ENCODE measurements at regions not wholly inside any gene's neighbourhood (a gene's known extent, or its start where the extent isn't known, plus 50 kb on each side); places are given as distances from the start of the nearest gene placed in this dataset.

DNA sequence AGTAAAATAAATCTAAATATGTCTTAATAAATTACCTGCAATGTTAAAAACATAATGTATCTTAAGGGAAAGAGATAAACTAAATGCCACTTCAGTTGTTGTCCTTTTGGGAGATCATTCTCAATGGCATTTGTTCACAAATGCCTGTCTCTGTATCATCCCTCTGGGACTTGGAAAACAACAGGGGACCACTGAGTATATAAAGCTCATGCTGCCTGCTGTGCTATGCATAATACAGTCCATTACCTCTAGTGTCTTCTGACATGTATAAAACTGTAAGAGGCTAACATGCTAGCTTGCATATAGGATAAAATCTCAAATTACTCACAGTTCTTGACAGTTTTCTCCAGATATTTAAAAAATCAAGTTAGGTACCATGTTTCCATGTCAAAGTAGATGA, 503.9 kb downstream of the PDHA2 start:
- no peak for DNase-seq
- no peak overlapping the region for H3K23ac ChIP-seq (ENCODE audit: low read length)
- H3K27ac ChIP-seq (ENCODE audit: low read depth, low read length) = no peak overlapping the region
- H3K18ac ChIP-seq (ENCODE audit: low read length) = no peak overlapping the region
- no peaks in the 10 kb centered on the region for H3K4me1 ChIP-seq (ENCODE audit: control insufficient read depth in 1 of 2, insufficient read depth in 2 of 2, low read length in 2 of 2)
- no peak overlapping the region for H2BK120ac ChIP-seq (ENCODE audit: insufficient read depth, low read length, poor library complexity)
- no peaks in the 10 kb centered on the region for H3K79me2 ChIP-seq (ENCODE audit: control insufficient read depth, insufficient read depth, low read length, poor library complexity)
- no peak overlapping the region for H2BK5ac ChIP-seq (ENCODE audit: low read depth, low read length, poor library complexity)
- no peak overlapping the region for H3K9ac ChIP-seq (ENCODE audit: low read length)
- H3K4me3 ChIP-seq (ENCODE audit: low read depth, low read length) = no peak overlapping the region
- no peak overlapping the region for H2AFZ ChIP-seq (ENCODE audit: insufficient read depth, low read length, poor library complexity)
- H3K27me3 ChIP-seq (ENCODE audit: insufficient read depth, low read length) = no peaks in the 10 kb centered on the region
- H3K79me1 ChIP-seq (ENCODE audit: low read length) = no peaks in the 10 kb centered on the region
- no peak overlapping the region for H3K4ac ChIP-seq (ENCODE audit: low read depth, low read length)
- no peaks in the 10 kb centered on the region for H3K9me3 ChIP-seq (ENCODE audit: insufficient read depth, low read depth, low read length)
- no peaks in the 10 kb centered on the region for H3K36me3 ChIP-seq (ENCODE audit: control insufficient read depth in 1 of 2, insufficient read depth in 2 of 2, low read length in 2 of 2)
- H4K12ac ChIP-seq (ENCODE audit: low read depth, low read length) = no peak overlapping the region
- no peak overlapping the region for H3K14ac ChIP-seq (ENCODE audit: low read length)
- no peak overlapping the region for H2AK5ac ChIP-seq (ENCODE audit: low read length)
- no peak overlapping the region for H2BK12ac ChIP-seq (ENCODE audit: low read length)
- H4K8ac ChIP-seq (ENCODE audit: low read depth, low read length) = no peak overlapping the region
- no peak overlapping the region for H3K4me2 ChIP-seq (ENCODE audit: low read length)
- no peak overlapping the region for H4K91ac ChIP-seq (ENCODE audit: low read depth, low read length)

DNA sequence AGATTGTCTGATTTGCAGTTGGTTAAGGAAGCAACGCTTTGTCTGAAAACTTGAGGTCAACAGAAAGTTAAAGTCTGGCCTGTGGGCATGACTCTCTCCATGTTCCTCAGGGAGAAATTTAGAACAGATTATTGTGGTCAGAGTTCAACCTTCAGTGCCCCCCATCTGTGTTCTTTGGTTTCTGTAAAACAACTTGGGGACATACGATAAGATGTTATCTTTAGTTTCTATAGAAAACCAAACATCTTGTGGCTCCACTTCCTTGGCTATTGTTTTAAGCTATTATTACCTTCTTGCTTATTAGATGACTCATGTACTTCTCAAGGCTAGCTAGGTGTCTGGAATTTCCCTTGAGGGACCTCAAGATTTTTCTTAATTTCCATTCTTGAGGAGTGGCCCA, 507.7 kb downstream of the PDHA2 start:
- Histone ChIP-seq H3K4ac (ENCODE audit: low read depth, low read length) (no peak overlapping the region), H2AK5ac (ENCODE audit: low read length) (no peak overlapping the region), H3K27me3 (ENCODE audit: insufficient read depth, low read length) (no peaks in the 10 kb centered on the region), H3K14ac (ENCODE audit: low read length) (no peak overlapping the region), H3K4me2 (ENCODE audit: low read length) (no peak overlapping the region), H2BK120ac (ENCODE audit: insufficient read depth, low read length, poor library complexity) (no peak overlapping the region), H4K91ac (ENCODE audit: low read depth, low read length) (no peak overlapping the region), H4K8ac (ENCODE audit: low read depth, low read length) (no peak overlapping the region), H3K18ac (ENCODE audit: low read length) (no peak overlapping the region), H3K23ac (ENCODE audit: low read length) (no peak overlapping the region), H3K4me1 (ENCODE audit: control insufficient read depth in 1 of 2, insufficient read depth in 2 of 2, low read length in 2 of 2) (no peaks in the 10 kb centered on the region), H2BK5ac (ENCODE audit: low read depth, low read length, poor library complexity) (no peak overlapping the region), H3K9me3 (ENCODE audit: insufficient read depth, low read depth, low read length) (no peaks in the 10 kb centered on the region), H3K79me1 (ENCODE audit: low read length) (no peaks in the 10 kb centered on the region), H2AFZ (ENCODE audit: insufficient read depth, low read length, poor library complexity) (no peak overlapping the region), H3K79me2 (ENCODE audit: control insufficient read depth, insufficient read depth, low read length, poor library complexity) (no peaks in the 10 kb centered on the region), H2BK12ac (ENCODE audit: low read length) (no peak overlapping the region), H3K9ac (ENCODE audit: low read length) (no peak overlapping the region), H3K36me3 (ENCODE audit: control insufficient read depth in 1 of 2, insufficient read depth in 2 of 2, low read length in 2 of 2) (no peaks in the 10 kb centered on the region), H3K4me3 (ENCODE audit: low read depth, low read length) (no peak overlapping the region), H4K12ac (ENCODE audit: low read depth, low read length) (no peak overlapping the region), H3K27ac (ENCODE audit: low read depth, low read length) (no peak overlapping the region)
- no peak for DNase-seq
- no CpG with 5 or more reads among the region's 2 CpGs for WGBS (ENCODE audit: extremely low coverage, insufficient coverage, insufficient read length)

DNA sequence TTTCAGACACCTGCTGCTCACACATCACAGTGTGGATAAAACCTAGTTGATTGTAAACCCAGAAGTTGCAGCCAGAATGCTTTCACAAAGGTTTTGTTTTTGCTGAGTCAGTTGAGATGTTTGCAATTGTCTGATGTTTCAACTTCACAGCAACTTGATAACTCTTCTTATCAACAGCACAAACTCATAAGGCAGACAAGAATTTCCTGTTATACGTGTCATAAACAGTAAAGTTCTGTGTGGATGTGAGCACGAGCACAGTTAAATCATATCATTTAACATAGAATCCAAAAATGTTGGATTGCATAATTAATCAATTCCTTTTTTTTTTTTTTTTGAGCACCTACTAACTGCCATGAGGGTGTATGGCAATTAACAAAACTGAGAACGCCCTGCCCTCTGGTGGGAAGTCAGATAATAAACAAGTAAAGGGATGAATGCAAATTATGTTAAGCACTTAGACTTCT, 512.2 kb downstream of the PDHA2 start:
- no peak overlapping the region for H4K91ac ChIP-seq (ENCODE audit: low read depth, low read length)
- H3K9me3 ChIP-seq (ENCODE audit: insufficient read depth, low read depth, low read length) = no peaks in the 10 kb centered on the region
- H3K79me2 ChIP-seq (ENCODE audit: control insufficient read depth, insufficient read depth, low read length, poor library complexity) = no peaks in the 10 kb centered on the region
- H3K23ac ChIP-seq (ENCODE audit: low read length) = no peak overlapping the region
- H3K18ac ChIP-seq (ENCODE audit: low read length) = no peak overlapping the region
- no peaks in the 10 kb centered on the region for H3K4me1 ChIP-seq (ENCODE audit: control insufficient read depth in 1 of 2, insufficient read depth in 2 of 2, low read length in 2 of 2)
- no peak overlapping the region for H3K27ac ChIP-seq (ENCODE audit: low read depth, low read length)
- H3K27me3 ChIP-seq (ENCODE audit: insufficient read depth, low read length) = no peaks in the 10 kb centered on the region
- no peak overlapping the region for H2AFZ ChIP-seq (ENCODE audit: insufficient read depth, low read length, poor library complexity)
- H3K4me2 ChIP-seq (ENCODE audit: low read length) = no peak overlapping the region
- H2BK12ac ChIP-seq (ENCODE audit: low read length) = no peak overlapping the region
- H2BK120ac ChIP-seq (ENCODE audit: insufficient read depth, low read length, poor library complexity) = no peak overlapping the region
- H4K8ac ChIP-seq (ENCODE audit: low read depth, low read length) = no peak overlapping the region
- DNase-seq = peak in 1 of 2 donors; percentile 27
- no peaks in the 10 kb centered on the region for H3K36me3 ChIP-seq (ENCODE audit: control insufficient read depth in 1 of 2, insufficient read depth in 2 of 2, low read length in 2 of 2)
- no peak overlapping the region for H3K4ac ChIP-seq (ENCODE audit: low read depth, low read length)
- H2BK5ac ChIP-seq (ENCODE audit: low read depth, low read length, poor library complexity) = no peak overlapping the region
- WGBS (ENCODE audit: extremely low coverage, insufficient coverage, insufficient read length) = no CpG with 5 or more reads among the region's 3 CpGs
- H2AK5ac ChIP-seq (ENCODE audit: low read length) = no peak overlapping the region
- no peaks in the 10 kb centered on the region for H3K79me1 ChIP-seq (ENCODE audit: low read length)
- H3K9ac ChIP-seq (ENCODE audit: low read length) = no peak overlapping the region
- H3K14ac ChIP-seq (ENCODE audit: low read length) = no peak overlapping the region
- no peak overlapping the region for H3K4me3 ChIP-seq (ENCODE audit: low read depth, low read length)
- H4K12ac ChIP-seq (ENCODE audit: low read depth, low read length) = no peak overlapping the region

DNA sequence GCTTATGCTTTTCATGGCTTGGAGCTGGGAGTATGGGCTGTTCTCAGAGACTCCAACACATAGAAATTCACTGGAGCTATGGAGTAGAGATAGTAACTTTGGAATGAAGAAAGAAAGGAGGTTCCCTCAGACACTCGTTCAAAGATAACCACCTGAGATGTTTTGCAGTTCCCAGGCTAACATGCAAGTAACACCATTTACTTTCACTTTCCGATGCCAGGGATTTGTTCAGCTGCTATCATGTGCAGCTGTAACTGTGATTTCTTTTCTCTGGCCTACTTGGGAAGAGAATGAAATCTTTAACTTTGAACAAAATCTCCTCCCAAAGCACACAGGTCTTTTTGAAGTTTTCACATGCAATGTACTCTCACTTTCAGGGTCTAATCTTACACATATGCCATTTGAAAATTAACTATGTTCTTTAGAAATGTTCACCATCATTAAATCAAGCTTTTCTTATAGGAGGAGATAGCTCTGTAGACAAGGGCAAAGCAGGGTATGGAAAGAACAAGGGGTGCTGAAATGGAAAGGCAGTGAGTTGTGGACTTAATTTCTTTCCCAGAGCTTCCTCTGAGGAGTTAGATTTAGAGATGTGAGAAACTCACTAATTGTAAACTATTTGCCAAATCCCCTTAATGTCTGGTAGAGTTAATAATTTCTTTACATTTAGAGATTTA, 514.3 kb downstream of the PDHA2 start:
- no peak overlapping the region for H3K27ac ChIP-seq (ENCODE audit: low read depth, low read length)

More for the DNA sequence above, 514.3 kb downstream of the PDHA2 start:
- no peak overlapping the region for H3K9ac ChIP-seq (ENCODE audit: low read length)
- H3K27me3 ChIP-seq (ENCODE audit: insufficient read depth, low read length) = no peaks in the 10 kb centered on the region
- H3K23ac ChIP-seq (ENCODE audit: low read length) = no peak overlapping the region
- DNase-seq = no peak
- H3K4me2 ChIP-seq (ENCODE audit: low read length) = no peak overlapping the region
- H3K9me3 ChIP-seq (ENCODE audit: insufficient read depth, low read depth, low read length) = no peaks in the 10 kb centered on the region
- H2BK12ac ChIP-seq (ENCODE audit: low read length) = no peak overlapping the region
- H2AFZ ChIP-seq (ENCODE audit: insufficient read depth, low read length, poor library complexity) = no peak overlapping the region
- H3K79me1 ChIP-seq (ENCODE audit: low read length) = no peaks in the 10 kb centered on the region
- H3K14ac ChIP-seq (ENCODE audit: low read length) = no peak overlapping the region
- H3K4ac ChIP-seq (ENCODE audit: low read depth, low read length) = no peak overlapping the region
- H2BK5ac ChIP-seq (ENCODE audit: low read depth, low read length, poor library complexity) = no peak overlapping the region
- no peaks in the 10 kb centered on the region for H3K36me3 ChIP-seq (ENCODE audit: control insufficient read depth in 1 of 2, insufficient read depth in 2 of 2, low read length in 2 of 2)
- H3K79me2 ChIP-seq (ENCODE audit: control insufficient read depth, insufficient read depth, low read length, poor library complexity) = no peaks in the 10 kb centered on the region
- WGBS (ENCODE audit: extremely low coverage, insufficient coverage, insufficient read length) = no CpG with 5 or more reads among the region's 2 CpGs
- H3K4me1 ChIP-seq (ENCODE audit: control insufficient read depth in 1 of 2, insufficient read depth in 2 of 2, low read length in 2 of 2) = peaks cover 0 to 2% of the 10 kb centered on the region in 2 experiments
- no peak overlapping the region for H3K18ac ChIP-seq (ENCODE audit: low read length)
- no peak overlapping the region for H2AK5ac ChIP-seq (ENCODE audit: low read length)
- H3K4me3 ChIP-seq (ENCODE audit: low read depth, low read length) = no peak overlapping the region
- H4K91ac ChIP-seq (ENCODE audit: low read depth, low read length) = no peak overlapping the region
- H4K12ac ChIP-seq (ENCODE audit: low read depth, low read length) = no peak overlapping the region
- no peak overlapping the region for H4K8ac ChIP-seq (ENCODE audit: low read depth, low read length)
- H2BK120ac ChIP-seq (ENCODE audit: insufficient read depth, low read length, poor library complexity) = no peak overlapping the region

Measured in trophoblast cell (in vitro differentiated cells and primary cell).